GM19467 (cell line): ENCODE measurements at regions not wholly inside any gene's neighbourhood (a gene's known extent, or its start where the extent isn't known, plus 50 kb on each side); places are given as distances from the start of the nearest gene placed in this dataset.
"Not testable (repeated sequence)": the region's sequence is repeated elsewhere in the genome, so short reads cannot be mapped to it uniquely, and the experiment has no call there.

ENCODE experiments used
- ATAC-seq: cut with Tn5 transposase; IDR thresholded peaks from one replicate; pipeline ENCODE4 v1.9.1; 2021; ENCODE audit warnings: mild to moderate bottlenecking, moderate library complexity; ENCODE audit not compliant: unreplicated experiment

- ATAC-seq: no peak
Measured at GRCh38 chr4:147220833-147221232, 260.1 kb upstream of the EDNRA start.

DNA sequence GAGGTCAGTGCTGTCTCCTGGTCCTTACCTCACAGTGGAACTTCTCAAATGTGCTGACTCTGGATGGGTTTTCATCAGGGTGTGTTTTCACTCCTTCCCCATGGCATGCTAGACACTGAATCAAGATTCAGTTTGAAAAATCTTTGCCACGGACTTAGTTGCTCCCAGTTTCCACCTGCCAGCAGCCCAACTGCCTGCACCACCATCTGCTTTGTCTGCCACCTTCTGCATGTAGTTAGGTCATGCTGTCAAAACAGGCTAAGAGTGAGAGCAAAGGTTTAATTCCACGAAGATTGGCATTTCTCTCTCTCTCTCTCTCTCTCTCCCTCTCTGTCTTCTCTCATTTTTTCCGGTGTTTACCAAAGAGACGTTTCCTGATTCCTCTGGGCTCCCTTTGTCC is 258.0 kb upstream of the EDNRA start:
- no peak for ATAC-seq

DNA sequence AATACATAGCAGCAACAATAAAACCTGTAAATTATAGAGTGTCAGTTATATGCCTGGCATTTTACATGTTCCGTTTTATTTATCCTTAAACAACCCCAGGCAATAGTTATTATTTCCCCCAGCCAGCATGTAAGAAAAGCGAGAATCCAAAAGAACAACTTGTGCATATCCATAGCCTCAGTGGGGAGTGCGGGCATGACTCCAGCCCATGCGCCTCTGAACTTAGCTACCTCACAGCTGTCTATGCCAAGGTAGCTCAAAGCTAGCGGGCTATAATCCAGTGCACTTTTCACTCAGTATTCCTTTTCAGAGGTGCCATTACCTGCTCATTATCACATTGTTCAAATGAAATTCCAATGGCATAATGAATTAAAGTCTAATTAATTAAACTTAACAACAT is 257.3 kb upstream of the EDNRA start:
- ATAC-seq: no peak

DNA sequence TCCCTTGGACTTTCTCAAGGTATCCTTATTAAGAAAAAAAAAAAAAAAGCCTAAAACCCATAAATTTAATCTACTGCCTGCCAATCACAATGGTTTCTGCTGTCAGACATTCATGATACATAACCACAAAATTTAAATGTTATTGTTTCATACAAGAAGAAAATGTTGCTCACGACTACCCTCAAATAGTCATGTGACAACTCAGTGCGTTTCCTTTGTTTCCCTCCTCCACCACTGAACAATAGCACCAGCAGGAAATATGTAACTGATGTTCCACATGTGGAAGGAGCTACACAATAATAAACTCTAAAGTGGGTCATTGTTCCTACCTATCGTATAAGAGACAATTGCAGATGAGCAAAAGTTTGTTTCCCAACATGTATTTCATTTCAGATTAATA is 244.1 kb upstream of the EDNRA start:
- no peak for ATAC-seq

DNA sequence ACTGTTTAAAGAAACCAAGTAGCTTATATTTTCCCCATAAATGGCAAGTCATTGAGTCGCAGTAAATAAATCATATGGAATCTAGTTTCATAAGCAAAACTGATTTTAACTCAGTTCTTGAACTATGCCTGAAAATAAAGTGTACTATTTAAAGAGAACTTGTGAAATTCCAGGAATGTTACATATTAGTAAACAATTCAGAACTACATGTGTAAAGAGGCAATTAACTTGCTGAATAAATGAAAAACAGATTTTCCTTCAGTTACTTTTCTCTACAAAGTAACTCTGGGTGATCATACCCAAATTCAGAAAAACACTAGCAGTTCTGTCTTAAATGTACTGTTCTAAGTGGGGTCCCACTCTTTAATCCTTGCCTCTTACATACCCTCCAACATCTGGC is 236.1 kb upstream of the EDNRA start:
- ATAC-seq: no peak

DNA sequence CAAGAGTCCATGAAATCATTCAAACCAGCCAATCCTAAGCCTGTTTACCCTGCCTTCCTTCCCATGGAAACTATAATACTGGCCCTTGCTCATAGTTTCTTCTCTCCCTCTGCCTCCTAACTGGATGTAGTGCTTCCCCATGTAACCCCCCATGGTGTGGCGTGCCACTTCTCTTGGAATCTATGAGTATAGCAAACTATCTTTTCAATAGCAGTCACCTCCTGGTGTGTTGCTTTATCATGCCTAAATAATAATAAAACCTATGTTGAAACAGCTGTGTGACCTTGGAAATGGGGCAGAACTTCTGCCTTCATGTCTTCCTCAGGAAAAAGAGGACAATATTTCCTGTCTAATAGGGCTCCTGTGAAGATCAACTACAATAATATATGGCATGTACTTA is 234.8 kb upstream of the EDNRA start:
- no peak for ATAC-seq

- not testable (repeated sequence) for ATAC-seq
Measured at GRCh38 chr4:147246528-147246927, 234.4 kb upstream of the EDNRA start.

GRCh38 chr4:147247579-147247978 is 233.3 kb upstream of the EDNRA start:
- no peak for ATAC-seq

- ATAC-seq: no peak
Measured at GRCh38 chr4:147250062-147250461, 230.8 kb upstream of the EDNRA start.

- ATAC-seq: not testable (repeated sequence)
Measured at GRCh38 chr4:147255268-147255667, 225.6 kb upstream of the EDNRA start.

DNA sequence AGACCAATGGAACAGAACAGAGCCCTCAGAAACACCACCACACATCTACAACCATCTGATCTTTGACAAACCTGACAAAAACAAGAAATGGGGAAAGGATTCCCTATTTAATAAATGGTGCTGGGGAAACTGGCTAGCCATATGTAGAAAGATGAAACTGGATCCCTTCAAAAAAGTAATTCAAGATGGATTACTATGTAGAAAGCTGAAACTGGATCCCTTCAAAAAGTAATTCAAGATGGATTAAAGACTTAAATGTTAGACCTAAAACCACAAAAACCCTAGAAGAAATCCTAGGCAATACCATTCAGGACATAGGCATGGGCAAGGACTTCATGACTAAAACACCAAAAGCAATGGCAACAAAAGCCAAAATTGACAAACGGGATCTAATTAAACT is 221.6 kb upstream of the EDNRA start:
- ATAC-seq: not testable (repeated sequence)

DNA sequence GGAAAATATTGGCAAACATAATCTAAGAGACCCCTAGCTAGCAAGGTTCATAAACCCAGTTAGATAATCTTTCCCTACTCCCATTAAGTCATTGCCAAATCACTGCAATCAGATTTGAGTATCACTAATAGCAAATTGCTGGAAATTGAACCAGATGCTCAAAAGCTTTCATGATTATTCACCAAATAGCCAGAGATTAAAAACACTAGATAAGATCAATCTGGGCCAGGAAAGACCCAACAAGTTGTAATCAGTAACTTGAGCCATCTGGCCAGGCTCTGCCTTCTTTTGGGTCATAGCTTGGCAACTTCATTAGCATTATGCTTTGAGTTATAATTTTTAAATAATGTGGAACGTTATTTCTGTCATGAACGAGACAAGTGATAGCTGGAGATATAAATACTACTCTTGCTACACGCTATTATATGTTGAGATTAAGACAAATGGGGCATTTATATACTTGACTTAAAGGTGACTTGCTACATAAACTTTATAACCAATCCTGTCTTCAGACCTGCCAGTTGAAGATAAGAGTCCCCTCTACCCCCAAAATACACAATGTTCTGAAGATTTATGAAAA is 196.6 kb upstream of the EDNRA start:
- no peak for ATAC-seq

DNA sequence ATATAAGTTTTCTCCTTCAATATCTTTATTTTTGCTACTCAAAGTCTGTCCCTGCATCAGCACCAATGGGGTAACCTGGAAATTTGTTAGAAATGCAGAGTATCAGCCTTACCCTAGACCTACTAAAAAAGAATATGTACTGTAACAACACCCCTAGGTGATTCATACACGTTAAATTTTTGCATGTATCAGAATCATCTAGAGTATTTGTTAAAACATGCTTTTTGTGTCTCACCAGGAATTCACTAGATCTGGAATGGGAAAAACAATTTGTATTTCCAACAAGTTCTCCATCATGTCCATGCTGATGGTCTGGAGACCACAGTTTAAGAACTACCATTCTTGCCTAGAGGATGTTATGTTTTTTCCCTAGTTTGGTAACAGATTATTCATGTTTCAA is 196.0 kb upstream of the EDNRA start:
- no peak for ATAC-seq

GRCh38 chr4:147285751-147286150 is 195.1 kb upstream of the EDNRA start:
- ATAC-seq: no peak

DNA sequence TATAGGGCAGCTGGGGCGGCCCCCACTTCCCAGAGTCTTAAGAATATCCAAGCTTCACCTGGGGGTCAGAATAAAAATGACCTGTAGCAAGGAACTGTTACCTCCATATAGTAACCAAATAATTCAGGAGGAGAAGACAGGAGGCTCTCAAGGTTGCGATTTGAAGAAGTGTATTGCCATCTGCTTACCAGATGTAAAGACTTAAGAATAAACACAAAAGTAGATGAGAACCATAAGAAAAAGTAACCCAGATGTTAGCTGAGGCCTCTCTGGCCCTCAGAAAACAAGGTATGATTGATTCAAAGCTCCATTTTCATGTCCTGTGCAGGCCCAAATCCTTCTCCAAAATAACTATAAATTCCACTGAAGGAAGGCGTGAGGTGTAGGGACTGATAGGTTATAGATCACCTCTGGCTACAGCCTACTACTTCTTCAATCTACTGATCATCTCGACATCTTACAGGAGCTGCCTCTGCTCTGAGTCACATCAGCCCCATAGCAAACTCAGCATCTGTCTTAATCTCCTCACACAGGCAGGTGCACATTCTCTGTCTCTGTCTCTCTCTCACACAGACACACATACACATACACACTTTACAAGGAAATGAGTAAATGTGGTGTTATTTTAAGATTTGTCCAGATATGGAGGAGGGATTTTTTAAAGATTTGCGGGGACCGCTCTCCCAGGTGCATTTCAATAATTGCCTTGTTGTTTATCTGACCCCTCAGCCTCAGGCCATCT is 193.9 kb upstream of the EDNRA start:
- ATAC-seq: no peak

- no peak for ATAC-seq
Measured at GRCh38 chr4:147287588-147287890, 193.4 kb upstream of the EDNRA start.

DNA sequence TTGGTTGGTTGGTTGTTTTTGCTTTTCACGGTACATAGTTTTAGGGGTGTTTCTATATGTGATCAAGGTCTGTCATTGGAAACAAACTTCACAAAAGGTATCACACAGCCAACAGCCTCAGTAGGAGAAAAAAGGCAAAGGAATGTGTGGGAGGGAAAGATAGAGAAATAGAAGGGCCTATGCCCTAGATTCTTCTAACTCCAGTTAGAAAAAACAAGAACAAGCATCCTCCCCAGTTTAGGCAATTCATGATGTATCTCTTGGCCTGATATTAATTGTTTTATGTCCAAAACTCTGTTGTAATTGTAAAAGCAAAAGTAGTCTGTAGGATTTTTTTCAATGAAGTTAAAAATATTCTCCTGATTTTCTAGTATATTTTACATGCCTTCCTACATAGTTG is 192.4 kb upstream of the EDNRA start:
- ATAC-seq: no peak

DNA sequence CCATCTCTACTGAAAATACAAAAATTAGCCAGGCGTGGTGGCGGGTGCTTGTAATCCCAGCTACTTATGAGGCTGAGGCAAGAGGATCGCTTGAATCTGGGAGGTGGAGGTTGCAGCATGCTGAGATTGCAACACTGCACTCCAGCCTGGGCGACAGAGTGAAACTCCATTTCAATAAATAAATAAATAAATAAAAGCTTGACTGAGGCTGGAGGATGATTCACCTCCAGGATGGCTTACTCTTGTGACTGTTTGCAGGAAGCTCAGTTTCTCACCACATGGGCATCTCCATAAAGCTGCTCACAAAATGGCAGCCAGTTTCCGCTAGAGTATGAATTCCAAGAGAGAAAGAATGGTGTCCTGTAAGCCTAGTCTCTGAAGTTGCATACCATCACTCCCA is 191.7 kb upstream of the EDNRA start:
- ATAC-seq: no peak

DNA sequence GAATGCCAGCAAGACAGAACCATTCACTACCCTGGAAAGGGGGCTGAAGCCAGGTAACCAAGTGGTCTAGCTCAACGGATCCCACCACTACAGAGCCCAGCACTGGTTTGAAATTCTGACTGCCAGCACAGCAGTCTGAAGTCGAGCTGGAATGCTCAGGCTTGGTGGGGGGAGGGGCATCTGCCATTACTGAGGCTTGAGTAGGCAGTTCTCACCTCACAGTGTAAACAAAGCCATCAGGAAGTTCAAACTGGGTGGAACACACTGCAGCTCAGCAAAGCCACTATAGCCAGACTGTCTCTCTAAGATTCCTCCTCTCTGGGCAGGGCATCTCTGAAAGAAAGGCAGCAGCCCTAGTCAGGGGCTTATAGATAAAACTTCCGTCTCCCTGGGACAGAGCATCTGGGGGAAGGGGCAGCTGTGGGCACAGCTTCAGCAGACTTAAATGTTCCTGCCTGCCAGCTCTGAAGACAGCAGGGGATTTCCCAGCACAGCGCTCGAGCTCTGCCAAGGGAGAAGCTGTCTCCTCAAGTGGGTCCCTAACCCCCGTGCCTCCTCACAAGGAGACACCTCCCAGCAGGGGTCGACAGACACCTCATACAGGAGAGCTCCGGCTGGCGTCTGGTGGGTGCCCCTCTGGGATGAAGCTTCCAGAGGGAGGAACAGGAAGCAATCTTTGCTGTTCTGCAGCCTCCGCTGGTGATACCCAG is 188.1 kb upstream of the EDNRA start:
- not testable (repeated sequence) for ATAC-seq

- ATAC-seq: not testable (repeated sequence)
Measured at GRCh38 chr4:147293314-147293677, 187.6 kb upstream of the EDNRA start.

- ATAC-seq: no peak
Measured at GRCh38 chr4:147299205-147299604, 181.7 kb upstream of the EDNRA start.

- no peak for ATAC-seq
Measured at GRCh38 chr4:147303174-147303872, 177.6 kb upstream of the EDNRA start.
